ENCODE measurements at regions not wholly inside any gene's neighbourhood (a gene's known extent, or its start where the extent isn't known, plus 50 kb on each side); places are given as distances from the start of the nearest gene placed in this dataset.

DNA sequence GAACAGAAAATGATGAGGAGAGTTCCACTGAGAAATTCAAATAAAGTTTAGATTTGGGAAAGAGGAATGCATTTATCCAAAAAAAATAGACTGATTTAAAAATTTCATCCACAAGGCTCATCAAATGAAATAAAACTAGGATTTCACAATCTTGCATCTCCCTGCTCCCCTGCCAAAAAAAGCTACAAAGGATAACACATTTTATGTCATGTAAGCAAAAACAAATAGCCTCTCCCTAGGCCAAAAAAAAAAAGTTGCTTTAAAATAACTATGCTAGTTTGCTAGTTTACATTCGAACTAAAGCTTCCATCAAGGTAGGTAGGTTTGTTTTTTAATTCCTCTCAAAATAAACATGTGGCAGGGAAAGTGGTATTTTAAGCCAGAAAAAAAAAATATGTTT lies 465.5 kb upstream of the ID2 start:
- no peak overlapping the region for H3K4me2 ChIP-seq
- no peak overlapping the region for H3K9ac ChIP-seq
- H3K27ac ChIP-seq = no peak overlapping the region
- no peaks in the 10 kb centered on the region for H3K27me3 ChIP-seq (ENCODE audit: insufficient read depth, low read depth)
- H3K4me3 ChIP-seq (IDR thresholded peaks at IDR 0.05; ENCODE audit: insufficient read depth, low read depth, low read length) = no peak overlapping the region
- no peaks in the 10 kb centered on the region for H4K20me1 ChIP-seq (ENCODE audit: insufficient read depth)
- no peak overlapping the region for H2AFZ ChIP-seq (ENCODE audit: low read depth)
- H3K4me1 ChIP-seq (ENCODE audit: low read depth, poor library complexity, severe bottlenecking) = no peaks in the 10 kb centered on the region
- no peaks in the 10 kb centered on the region for H3K36me3 ChIP-seq (ENCODE audit: insufficient read depth)
- TF ChIP-seq, protein P1, sequence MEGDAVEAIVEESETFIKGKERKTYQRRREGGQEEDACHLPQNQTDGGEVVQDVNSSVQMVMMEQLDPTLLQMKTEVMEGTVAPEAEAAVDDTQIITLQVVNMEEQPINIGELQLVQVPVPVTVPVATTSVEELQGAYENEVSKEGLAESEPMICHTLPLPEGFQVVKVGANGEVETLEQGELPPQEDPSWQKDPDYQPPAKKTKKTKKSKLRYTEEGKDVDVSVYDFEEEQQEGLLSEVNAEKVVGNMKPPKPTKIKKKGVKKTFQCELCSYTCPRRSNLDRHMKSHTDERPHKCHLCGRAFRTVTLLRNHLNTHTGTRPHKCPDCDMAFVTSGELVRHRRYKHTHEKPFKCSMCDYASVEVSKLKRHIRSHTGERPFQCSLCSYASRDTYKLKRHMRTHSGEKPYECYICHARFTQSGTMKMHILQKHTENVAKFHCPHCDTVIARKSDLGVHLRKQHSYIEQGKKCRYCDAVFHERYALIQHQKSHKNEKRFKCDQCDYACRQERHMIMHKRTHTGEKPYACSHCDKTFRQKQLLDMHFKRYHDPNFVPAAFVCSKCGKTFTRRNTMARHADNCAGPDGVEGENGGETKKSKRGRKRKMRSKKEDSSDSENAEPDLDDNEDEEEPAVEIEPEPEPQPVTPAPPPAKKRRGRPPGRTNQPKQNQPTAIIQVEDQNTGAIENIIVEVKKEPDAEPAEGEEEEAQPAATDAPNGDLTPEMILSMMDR (conservative IDR thresholded peaks at IDR 0.05; ENCODE audit: low read depth, low read length) = no peak
- H3K79me2 ChIP-seq (ENCODE audit: insufficient read depth, low read depth) = no peaks in the 10 kb centered on the region

DNA sequence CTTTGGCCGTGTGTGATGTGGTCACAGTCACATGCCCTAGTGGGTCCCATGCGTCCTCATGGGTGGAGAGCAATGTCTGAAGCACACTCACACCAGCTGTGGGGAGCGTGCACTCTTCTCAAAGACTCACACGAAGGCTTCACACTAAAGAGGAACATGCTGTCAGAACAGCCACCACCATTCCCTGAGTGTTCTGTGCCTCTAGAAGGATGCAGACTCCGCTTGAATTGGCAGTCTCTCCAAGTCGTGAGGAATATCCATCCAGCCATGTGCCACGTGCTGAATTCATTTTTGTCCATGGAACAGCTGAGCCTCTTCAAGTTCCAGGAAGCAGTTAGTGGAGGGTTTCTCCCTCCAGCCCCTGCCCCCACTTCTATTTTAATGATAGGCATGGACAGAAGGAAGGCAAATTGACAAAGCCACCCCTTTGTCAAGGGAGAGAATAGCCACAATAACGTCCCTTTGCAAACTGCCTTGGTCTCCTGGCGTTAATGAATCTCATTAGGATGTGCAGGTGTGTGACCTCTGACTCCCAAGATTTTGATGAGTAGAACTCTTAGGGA lies 464.3 kb upstream of the ID2 start:
- H3K4me2 ChIP-seq = no peak overlapping the region
- no peaks in the 10 kb centered on the region for H4K20me1 ChIP-seq (ENCODE audit: insufficient read depth)
- H3K4me1 ChIP-seq (ENCODE audit: low read depth, poor library complexity, severe bottlenecking) = no peaks in the 10 kb centered on the region
- TF ChIP-seq, protein P1 (conservative IDR thresholded peaks at IDR 0.05; ENCODE audit: low read depth, low read length) = no peak
- H3K27ac ChIP-seq = no peak overlapping the region
- no peaks in the 10 kb centered on the region for H3K36me3 ChIP-seq (ENCODE audit: insufficient read depth)
- H3K4me3 ChIP-seq (IDR thresholded peaks at IDR 0.05; ENCODE audit: insufficient read depth, low read depth, low read length) = no peak overlapping the region
- no peaks in the 10 kb centered on the region for H3K27me3 ChIP-seq (ENCODE audit: insufficient read depth, low read depth)
- no peak overlapping the region for H2AFZ ChIP-seq (ENCODE audit: low read depth)
- no peak overlapping the region for H3K9ac ChIP-seq
- no peaks in the 10 kb centered on the region for H3K79me2 ChIP-seq (ENCODE audit: insufficient read depth, low read depth)

DNA sequence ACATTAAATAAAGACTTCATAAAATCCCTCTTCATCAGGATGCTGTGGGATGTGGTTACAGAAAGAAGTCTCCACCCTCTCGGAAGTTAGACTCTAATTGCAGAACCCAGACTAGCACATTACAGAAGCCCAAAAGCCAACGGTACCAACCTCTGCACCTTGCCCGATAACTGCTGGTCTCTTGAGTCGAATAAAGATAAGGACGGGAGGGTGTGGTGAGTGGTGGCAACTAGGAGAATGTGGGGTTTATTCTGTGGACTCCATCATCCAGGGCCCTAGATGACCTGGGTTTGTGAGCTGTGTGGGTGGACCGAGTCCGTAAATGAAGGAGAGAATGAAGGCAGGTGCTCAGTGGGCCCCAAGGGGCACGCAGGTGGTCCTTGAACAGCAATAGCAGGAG lies 462.8 kb upstream of the ID2 start:
- TF ChIP-seq, protein P1 (conservative IDR thresholded peaks at IDR 0.05; ENCODE audit: low read depth, low read length) = no peak
- Histone ChIP-seq H3K4me3 (IDR thresholded peaks at IDR 0.05; ENCODE audit: insufficient read depth, low read depth, low read length) (no peak overlapping the region), H3K4me1 (ENCODE audit: low read depth, poor library complexity, severe bottlenecking) (no peaks in the 10 kb centered on the region), H3K9ac (no peak overlapping the region), H2AFZ (ENCODE audit: low read depth) (no peak overlapping the region), H3K36me3 (ENCODE audit: insufficient read depth) (no peaks in the 10 kb centered on the region), H3K27me3 (ENCODE audit: insufficient read depth, low read depth) (no peaks in the 10 kb centered on the region), H3K79me2 (ENCODE audit: insufficient read depth, low read depth) (no peaks in the 10 kb centered on the region), H3K27ac (no peak overlapping the region), H3K4me2 (no peak overlapping the region), H4K20me1 (ENCODE audit: insufficient read depth) (no peaks in the 10 kb centered on the region)

DNA sequence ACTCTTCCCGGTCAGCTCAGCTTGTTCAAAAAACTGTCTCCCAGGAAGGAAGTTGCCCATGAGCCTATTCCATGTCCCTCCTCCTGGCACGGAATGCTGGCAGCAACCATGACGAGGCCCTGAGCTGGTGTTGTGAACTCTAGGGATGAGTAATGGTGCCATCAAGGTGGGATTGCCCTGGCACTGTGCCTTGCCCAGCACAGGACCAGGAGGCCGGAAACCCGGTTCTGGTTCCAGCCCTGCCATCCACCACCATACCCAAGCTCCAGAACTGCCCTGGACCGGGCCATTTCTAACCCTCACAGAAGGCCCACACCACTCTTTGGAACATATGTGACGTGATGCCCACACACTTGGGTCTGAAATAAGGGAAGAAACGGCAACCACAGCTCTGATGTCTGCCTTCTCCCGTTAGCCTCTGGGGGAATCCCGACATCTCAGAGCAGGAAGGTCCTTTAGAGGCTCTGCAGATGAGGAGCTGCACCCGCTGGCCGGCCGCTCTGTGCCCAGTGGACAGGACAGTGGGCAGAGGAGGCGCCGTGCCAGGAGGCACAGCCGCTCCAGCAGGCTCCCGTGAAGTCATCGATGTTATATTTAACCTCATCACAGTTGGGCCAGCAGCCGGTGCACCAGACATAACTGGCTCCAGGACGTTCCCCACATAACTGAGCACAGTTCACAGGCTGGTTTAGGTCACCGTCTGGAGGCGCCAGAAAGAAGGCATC lies 462.1 kb upstream of the ID2 start:
- H3K9ac ChIP-seq = no peak overlapping the region
- no peaks in the 10 kb centered on the region for H3K79me2 ChIP-seq (ENCODE audit: insufficient read depth, low read depth)
- no peak overlapping the region for H2AFZ ChIP-seq (ENCODE audit: low read depth)
- H3K27me3 ChIP-seq (ENCODE audit: insufficient read depth, low read depth) = no peaks in the 10 kb centered on the region
- no peaks in the 10 kb centered on the region for H3K36me3 ChIP-seq (ENCODE audit: insufficient read depth)
- no peak overlapping the region for H3K4me2 ChIP-seq
- no peaks in the 10 kb centered on the region for H4K20me1 ChIP-seq (ENCODE audit: insufficient read depth)
- no peak overlapping the region for H3K4me3 ChIP-seq (IDR thresholded peaks at IDR 0.05; ENCODE audit: insufficient read depth, low read depth, low read length)
- TF ChIP-seq, protein P1 (conservative IDR thresholded peaks at IDR 0.05; ENCODE audit: low read depth, low read length) = no peak
- no peak overlapping the region for H3K27ac ChIP-seq
- no peaks in the 10 kb centered on the region for H3K4me1 ChIP-seq (ENCODE audit: low read depth, poor library complexity, severe bottlenecking)

Data from KMS-11 (cell line).